Rectal smooth muscle tissue (tissue), 1 donor: ENCODE measurements at regions not wholly inside any gene's neighbourhood (a gene's known extent, or its start where the extent isn't known, plus 50 kb on each side); places are given as distances from the start of the nearest gene placed in this dataset.

Experiments used
- H3K27ac ChIP-seq: one replicate; pipeline ENCODE4 v1.7.0; 2013; ENCODE audit warnings: low read depth, low read length, inconsistent platforms
- H3K27me3 ChIP-seq: one replicate; pipeline ENCODE4 v1.7.0; 2013; ENCODE audit warnings: low read length; ENCODE audit not compliant: control insufficient read depth, insufficient read depth
- H3K36me3 ChIP-seq: one replicate; pipeline ENCODE4 v1.7.0; 2013; ENCODE audit warnings: low read length; ENCODE audit not compliant: control insufficient read depth, insufficient read depth
- H3K4me1 ChIP-seq: one replicate; pipeline ENCODE4 v1.7.0; 2013; ENCODE audit warnings: low read length; ENCODE audit not compliant: control insufficient read depth, insufficient read depth
- H3K4me3 ChIP-seq: one replicate; pipeline ENCODE4 v1.7.0; 2013; ENCODE audit warnings: low read length
- H3K9ac ChIP-seq: one replicate; pipeline ENCODE4 v1.7.0; 2013; ENCODE audit warnings: low read length

DNA sequence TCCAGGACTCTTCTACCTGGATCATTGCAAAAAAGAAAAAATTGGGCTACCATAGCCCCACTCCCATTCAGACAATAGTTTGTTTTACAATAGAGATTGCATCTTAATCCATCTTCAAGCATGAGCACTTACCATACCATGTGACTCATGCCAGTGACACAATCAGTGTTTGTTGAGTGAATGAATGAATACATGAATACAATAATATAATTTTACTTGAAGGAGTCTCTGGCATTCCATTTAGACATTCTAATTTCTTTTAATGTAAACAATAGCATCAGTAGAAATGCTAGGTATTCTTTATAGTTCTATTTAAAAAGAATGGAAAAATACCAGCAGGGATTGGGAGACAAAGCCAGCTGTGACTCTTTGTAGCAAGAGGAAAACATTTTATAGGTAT, 141.6 kb upstream of the AKR1E2 start:
- Histone ChIP-seq H3K9ac (no peak overlapping the region), H3K27me3 (no peaks in the 10 kb centered on the region), H3K4me1 (no peaks in the 10 kb centered on the region), H3K4me3 (no peak overlapping the region), H3K36me3 (no peaks in the 10 kb centered on the region), H3K27ac (no peak overlapping the region)

DNA sequence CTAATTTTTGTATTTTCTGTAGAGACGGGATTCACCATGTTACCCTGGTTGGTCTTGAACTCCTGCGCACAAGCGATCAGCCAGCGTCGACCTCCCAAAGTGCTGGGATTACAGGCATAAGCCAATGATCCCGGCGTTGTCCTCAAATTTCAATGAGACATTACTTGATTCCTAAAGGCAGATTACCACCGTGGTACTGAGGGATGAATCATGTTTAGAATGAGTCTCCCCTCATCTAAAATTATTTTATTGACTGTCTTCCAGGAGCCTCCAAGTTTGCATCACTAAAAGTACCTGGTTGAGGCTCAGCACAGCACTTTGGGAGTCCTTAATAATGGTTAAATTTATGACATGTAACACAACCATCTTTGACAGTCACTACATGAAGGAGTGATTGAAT, 142.2 kb upstream of the AKR1E2 start:
- H3K4me3 ChIP-seq: no peak overlapping the region

DNA sequence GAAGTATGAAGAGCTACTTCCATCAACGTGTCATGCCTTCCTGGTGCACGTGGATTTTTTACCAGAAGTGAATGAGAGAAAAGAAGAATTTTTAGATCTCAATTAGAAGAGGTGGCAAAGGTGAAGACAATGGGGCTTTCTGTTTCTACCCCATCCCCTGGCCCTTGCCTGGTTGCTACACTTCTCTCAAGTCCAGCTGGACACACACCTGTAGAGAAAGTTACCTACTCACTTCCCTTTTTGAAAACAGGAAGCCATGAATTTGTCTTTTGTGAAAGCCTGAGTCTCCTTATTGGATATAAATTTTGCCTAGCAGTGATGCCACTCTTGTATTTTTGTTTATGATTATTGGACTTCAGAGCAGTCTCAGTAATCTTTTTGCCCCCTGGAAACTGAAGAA, 142.9 kb upstream of the AKR1E2 start:
- no peaks in the 10 kb centered on the region for H3K36me3 ChIP-seq
- no peaks in the 10 kb centered on the region for H3K4me1 ChIP-seq

More for the DNA sequence above, 142.2 kb upstream of the AKR1E2 start:
- Histone ChIP-seq H3K9ac (no peak overlapping the region), H3K36me3 (no peaks in the 10 kb centered on the region), H3K27me3 (no peaks in the 10 kb centered on the region), H3K4me1 (no peaks in the 10 kb centered on the region), H3K27ac (no peak overlapping the region)

DNA sequence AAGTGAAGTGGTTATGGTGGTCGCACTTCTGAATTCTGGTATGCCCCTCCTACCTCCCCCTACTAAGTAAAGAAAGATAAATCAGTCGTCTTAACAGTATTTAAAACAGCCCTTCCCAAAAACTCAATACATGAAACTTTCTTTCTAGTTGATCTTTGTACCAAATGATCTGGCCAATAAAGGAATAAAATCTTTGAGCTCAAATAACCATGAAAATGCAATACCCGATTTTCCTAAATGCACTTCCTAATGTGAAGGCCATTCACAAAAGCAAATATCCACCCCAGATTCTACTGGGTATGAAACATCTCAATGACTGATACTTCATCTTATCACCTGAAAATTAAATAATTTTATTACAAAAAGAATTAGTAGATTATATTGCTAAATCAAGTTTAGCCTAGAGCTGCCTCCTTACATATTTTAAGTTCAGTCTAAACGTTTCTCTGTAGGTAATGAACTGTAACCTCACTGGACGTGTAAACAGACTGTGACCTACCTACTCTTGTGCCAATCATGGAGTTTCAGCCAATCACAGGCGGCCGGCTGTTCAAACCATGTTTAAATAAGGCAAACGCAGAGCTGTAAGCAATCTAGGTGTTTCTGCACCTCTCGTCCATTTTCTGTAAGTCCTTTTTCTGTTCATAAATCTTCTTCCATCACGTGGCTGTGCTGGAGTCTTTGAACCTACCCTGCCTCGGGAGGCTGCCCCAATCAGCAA, 146.9 kb upstream of the AKR1E2 start:
- no peak overlapping the region for H3K27ac ChIP-seq
- no peak overlapping the region for H3K9ac ChIP-seq
- no peaks in the 10 kb centered on the region for H3K4me1 ChIP-seq
- H3K27me3 ChIP-seq: no peaks in the 10 kb centered on the region
- H3K36me3 ChIP-seq: no peaks in the 10 kb centered on the region
- peak overlapping the region; percentile 6 for H3K4me3 ChIP-seq

More for the DNA sequence above, 142.9 kb upstream of the AKR1E2 start:
- Histone ChIP-seq H3K27me3 (no peaks in the 10 kb centered on the region), H3K27ac (no peak overlapping the region), H3K9ac (no peak overlapping the region), H3K4me3 (no peak overlapping the region)

DNA sequence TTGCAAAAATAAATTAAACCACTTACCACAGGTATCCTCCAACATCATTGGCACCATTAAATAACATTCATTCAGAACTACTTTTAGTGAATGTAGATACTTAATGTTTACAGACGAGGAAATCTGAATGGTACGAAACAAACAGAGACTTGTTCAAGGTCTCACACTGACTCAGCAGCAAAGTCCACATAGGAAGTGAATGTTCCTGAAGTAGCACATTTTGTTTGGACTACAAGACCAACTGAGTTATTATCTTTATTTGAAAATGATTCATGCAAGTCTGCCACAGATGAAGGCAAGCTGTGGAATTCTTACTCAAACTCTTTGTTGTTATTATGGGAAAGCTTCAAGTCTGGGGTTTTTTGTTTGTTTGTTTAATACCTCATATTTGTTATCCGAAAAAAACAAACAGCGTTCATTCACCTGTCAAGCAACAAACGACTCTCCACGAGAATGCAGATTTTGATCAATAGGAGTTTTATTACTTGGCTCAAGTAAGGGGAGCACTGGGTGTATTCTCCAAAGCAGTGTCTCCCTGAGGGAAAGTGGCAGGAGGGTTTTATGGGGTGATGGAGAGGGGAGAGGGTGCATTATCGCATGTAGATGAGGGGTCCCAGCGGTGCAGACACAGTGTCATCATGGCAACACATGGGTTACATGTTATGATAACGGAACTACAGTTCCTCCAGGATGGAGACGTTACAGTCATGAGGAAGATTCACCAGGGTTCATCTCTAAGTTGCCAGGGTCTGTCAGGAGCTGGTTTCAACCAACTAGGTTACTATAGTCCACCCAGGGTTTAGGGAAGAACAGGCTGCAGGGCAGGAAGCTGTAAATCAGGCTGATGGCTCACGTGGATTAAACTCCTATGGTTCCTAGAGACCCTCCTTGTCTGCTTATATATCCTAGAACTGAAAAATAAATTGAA, 147.7 kb upstream of the AKR1E2 start:
- Histone ChIP-seq H3K4me1 (no peaks in the 10 kb centered on the region), H3K27me3 (no peaks in the 10 kb centered on the region), H3K9ac (no peak overlapping the region), H3K27ac (peak overlapping the region; percentile 21), H3K36me3 (no peaks in the 10 kb centered on the region), H3K4me3 (no peak overlapping the region)

DNA sequence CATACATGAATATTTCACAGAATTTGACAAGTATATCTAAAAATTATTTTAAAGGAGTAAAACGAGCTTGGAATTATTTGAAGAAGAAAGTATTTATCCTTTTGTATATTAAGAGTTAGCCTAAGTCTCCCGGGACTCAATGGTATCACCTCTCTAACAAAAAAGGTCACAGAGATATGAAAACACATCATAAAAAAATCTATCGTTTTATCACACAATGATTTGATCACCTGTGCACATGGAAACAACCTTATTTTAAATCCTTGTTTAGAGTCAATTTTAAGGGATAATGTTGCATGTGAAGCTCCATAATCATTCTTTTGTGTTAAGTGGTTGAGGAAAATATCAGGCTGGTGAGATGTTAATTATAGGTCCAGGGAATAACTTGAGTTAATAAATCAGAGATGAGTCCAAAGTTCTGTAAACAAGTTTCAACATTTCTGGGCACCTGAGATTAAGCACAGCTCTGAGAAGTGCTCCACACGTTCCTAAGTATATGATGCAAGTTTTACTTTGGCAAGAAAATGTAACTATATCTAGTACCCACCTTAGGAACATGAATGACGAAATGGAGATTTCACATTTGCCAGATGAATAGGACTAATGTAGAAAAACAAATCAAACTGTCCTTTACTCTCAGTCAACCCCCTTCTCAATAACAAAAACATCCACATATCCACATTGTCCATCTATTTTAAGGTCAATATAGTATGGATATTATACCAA, 148.5 kb upstream of the AKR1E2 start:
- Histone ChIP-seq H3K4me3 (no peak overlapping the region), H3K36me3 (no peaks in the 10 kb centered on the region), H3K27ac (peak overlapping the region; percentile 56), H3K9ac (no peak overlapping the region), H3K4me1 (no peaks in the 10 kb centered on the region), H3K27me3 (no peaks in the 10 kb centered on the region)

DNA sequence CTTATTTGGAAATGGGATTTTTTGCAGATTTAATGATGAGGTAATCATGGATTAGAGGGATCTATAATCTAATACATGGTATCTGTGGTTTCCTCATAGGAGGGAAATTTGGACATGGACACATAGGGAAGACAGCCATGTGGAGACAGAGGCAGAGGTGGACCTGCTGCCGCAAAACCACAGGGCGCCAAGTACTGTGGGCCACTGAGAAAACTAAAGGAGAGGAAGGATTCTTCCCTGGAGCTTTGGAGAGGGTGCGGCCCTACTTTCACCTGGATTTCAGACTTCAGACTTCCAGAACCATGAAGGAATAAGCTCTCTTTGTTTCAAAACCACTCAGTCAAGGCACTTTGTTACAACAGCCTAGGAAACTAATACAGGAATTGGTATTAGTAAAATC, 149.4 kb upstream of the AKR1E2 start:
- Histone ChIP-seq H3K27me3 (no peaks in the 10 kb centered on the region), H3K9ac (no peak overlapping the region), H3K4me3 (no peak overlapping the region), H3K27ac (no peak overlapping the region), H3K36me3 (no peaks in the 10 kb centered on the region), H3K4me1 (no peaks in the 10 kb centered on the region)

DNA sequence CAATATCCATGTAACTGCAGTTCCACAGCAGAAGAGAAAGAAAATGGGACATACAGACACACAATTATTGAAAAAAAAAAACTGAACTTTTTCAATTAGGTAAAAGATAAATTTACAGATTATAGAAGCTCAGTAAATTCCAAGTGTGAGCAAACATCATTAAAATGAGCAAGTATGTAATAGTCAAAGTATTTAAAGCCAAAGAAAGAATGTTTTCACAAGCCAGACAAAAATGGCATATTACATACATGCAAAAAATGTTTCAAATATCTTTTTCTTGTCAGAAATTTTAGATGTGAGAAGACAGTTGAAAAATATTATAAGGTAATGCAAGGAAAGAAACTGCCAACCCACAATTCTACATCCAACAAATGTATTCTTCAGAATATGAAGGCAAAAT, 150.2 kb upstream of the AKR1E2 start:
- no peaks in the 10 kb centered on the region for H3K27me3 ChIP-seq
- no peaks in the 10 kb centered on the region for H3K36me3 ChIP-seq
- peaks cover 2% of the 10 kb centered on the region for H3K4me1 ChIP-seq
- no peak overlapping the region for H3K4me3 ChIP-seq
- H3K27ac ChIP-seq: no peak overlapping the region
- H3K9ac ChIP-seq: no peak overlapping the region

DNA sequence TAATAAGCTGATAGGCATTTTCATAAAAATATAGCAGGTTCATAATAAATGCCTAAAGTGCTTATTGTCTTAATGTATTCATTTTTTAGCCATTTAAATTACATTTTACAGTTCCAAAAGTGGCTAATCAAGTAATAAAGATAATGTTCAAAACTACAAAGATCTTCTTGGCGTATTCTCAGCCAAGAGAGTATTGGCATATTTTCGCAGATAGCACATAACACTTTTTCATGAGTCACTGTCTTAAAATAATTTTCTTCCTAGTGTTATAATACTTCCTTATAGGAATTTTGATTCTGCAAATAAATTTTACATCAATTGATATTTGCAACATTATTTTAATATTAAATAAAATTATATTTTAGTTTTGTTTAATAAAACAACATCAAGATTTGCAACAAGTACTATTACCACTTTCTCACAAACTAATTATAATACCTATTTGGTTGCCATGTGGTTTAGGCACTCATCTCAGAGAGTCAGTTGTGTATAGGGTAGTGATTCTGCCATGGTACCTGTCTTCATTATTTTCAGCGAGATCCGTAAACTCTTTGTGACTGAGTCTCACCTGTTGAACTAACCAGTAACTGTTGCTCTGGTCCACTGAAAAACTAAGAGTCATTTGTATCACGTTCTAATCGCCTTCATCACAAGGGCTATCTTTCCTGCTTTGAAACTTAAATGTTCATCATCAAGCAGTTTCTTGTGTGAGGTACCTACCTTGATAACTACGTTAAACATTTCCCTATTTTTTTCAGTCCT, 152.5 kb upstream of the AKR1E2 start:
- Histone ChIP-seq H3K4me1 (peaks cover 2% of the 10 kb centered on the region), H3K27me3 (no peaks in the 10 kb centered on the region), H3K36me3 (no peaks in the 10 kb centered on the region), H3K9ac (no peak overlapping the region), H3K4me3 (no peak overlapping the region), H3K27ac (no peak overlapping the region)

DNA sequence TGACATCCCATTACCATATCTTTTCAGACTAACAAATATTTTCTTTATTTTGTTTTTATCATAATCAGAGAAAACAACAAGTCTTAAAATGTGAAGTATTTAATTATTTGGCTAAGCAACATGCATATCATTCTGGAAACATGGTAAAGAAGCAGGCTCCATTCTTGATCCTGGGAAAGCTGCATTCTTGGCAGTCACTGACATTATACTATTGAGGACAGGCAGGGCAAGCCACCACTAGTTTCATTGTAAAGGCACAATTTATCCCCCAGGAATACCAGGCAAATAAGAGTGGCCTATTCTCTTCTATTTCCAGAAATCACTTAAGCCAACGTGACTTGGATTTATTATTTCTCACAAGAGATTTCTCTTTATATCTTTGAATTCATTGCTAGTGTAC, 153.8 kb upstream of the AKR1E2 start:
- Histone ChIP-seq H3K4me1 (peaks cover 2% of the 10 kb centered on the region), H3K9ac (no peak overlapping the region), H3K36me3 (no peaks in the 10 kb centered on the region), H3K27me3 (no peaks in the 10 kb centered on the region), H3K27ac (no peak overlapping the region), H3K4me3 (no peak overlapping the region)

DNA sequence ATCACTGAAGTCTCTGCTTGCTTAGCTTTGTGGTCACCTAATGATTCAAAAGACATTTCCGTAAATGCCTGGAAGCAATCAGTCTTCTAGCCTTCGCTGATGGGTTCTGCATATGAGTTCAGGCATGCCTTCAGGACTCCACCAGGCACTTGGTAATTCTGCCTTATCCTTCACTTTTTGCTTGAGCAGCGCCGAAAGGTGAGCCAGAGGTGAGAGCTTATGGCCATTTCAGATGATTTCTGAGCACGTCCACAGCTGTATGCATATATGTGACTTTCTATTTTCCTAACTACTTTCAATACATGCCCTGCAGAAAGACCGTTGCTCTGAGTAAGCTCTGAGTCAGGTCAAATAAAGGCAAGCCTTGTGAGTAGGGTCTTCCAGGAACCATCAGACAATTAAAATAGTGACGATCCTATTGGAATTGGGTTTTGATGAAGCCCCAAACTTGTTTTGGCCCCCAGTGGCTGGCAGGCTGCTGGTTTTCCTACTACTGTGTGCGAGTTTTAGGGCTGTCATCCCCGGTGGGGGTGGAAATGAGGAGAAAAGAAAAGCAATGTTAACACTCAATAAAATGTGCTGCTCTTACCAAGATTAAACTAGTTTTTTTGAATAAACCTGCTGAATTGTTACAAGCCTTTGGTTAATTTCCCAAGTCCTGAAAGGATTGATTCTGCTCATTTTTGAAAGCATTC, 154.4 kb upstream of the AKR1E2 start:
- no peak overlapping the region for H3K4me3 ChIP-seq
- H3K27ac ChIP-seq: no peak overlapping the region
- H3K27me3 ChIP-seq: no peaks in the 10 kb centered on the region
- peaks cover 2% of the 10 kb centered on the region for H3K4me1 ChIP-seq
- no peak overlapping the region for H3K9ac ChIP-seq
- no peaks in the 10 kb centered on the region for H3K36me3 ChIP-seq
